Spleen (tissue), 7 donors: ENCODE measurements at regions not wholly inside any gene's neighbourhood (a gene's known extent, or its start where the extent isn't known, plus 50 kb on each side); places are given as distances from the start of the nearest gene placed in this dataset.

Experiments used
- CTCF ChIP-seq, 11 experiments: fragments of 200-600 bp in 7 of 11; fragments of 450-650 bp in 4 of 11; sonication (generic) in 4 of 11; IDR thresholded peaks in 8 of 11; conservative IDR thresholded peaks in 3 of 11; 1 replicate in 7 of 11; 2 replicates in 4 of 11; pipeline versions ENCODE4 v1.4.0 to v1.8.0; 2016 to 2021; ENCODE audit warnings: antibody characterized with exemption in 11 of 11, inconsistent platforms in 4 of 11, mild to moderate bottlenecking in 1 of 11
- POLR2AphosphoS5 ChIP-seq, 3 donors: sonication (generic); formaldehyde crosslinking; IDR thresholded peaks; one replicate each; pipeline ENCODE4 v1.5.1; 2017; ENCODE audit warnings: antibody characterized with exemption in 3 of 3
- donor health status: DM: no; HTN: no; CAD: no; lungs with moderate emphysema.
- donor health status: DM: no; HTN: no; CAD: no.
- donor health status: DM: no; HTN: no; CAD: no.

- TF ChIP-seq CTCF (IDR thresholded peaks at IDR 0.05 in 8 of 11, conservative IDR thresholded peaks at IDR 0.05 in 3 of 11) (no peak), POLR2AphosphoS5 (IDR thresholded peaks at IDR 0.05) (no peak)
Observed at GRCh38 chr6:15824811-15825210, 162.0 kb upstream of the DTNBP1 start.
